K562 (cell line): ENCODE measurements at regions not wholly inside any gene's neighbourhood (a gene's known extent, or its start where the extent isn't known, plus 50 kb on each side); places are given as distances from the start of the nearest gene placed in this dataset.

ENCODE experiments used
- EZH2 ChIP-seq: IDR thresholded peaks from 2 replicates; pipeline ENCODE4 v1.6.1; 2012; ENCODE audit warnings: low read depth, mild to moderate bottlenecking, inconsistent platforms, low read length, borderline replicate concordance
- MTA3 ChIP-seq: fragments of 450-650 bp; formaldehyde crosslinking; IDR thresholded peaks from 2 replicates; pipeline ENCODE4 v1.6.1; 2017; ENCODE audit warnings: mild to moderate bottlenecking, borderline replicate concordance
- POLR2AphosphoS5 ChIP-seq: IDR thresholded peaks from 2 replicates; pipeline ENCODE4 v1.6.1; 2011; ENCODE audit warnings: mild to moderate bottlenecking, low read depth, low read length, moderate library complexity; ENCODE audit not compliant: control insufficient read depth, insufficient read depth
- RAD21 ChIP-seq, 2 experiments: fragments of 250-450 bp in 1 of 2; fragments of 450-650 bp in 1 of 2; sonication (Bioruptor Pico) in 1 of 2; formaldehyde crosslinking in 1 of 2; IDR thresholded peaks in 1 of 2; conservative IDR thresholded peaks in 1 of 2; 2 replicates each; pipeline versions ENCODE4 v1.4.0 to v1.8.0; 2020 to 2022; ENCODE audit warnings: mild to moderate bottlenecking in 2 of 2, moderate library complexity in 1 of 2
- RBM22 ChIP-seq: fragments of 200-400 bp; formaldehyde crosslinking; IDR thresholded peaks from 2 replicates; pipeline ENCODE4 v1.6.1; 2018; ENCODE audit warnings: low read length, low read depth; ENCODE audit not compliant: poor library complexity, severe bottlenecking
- SMARCC2 ChIP-seq: fragments of 450-650 bp; IDR thresholded peaks from 2 replicates; pipeline ENCODE4 v1.6.1; 2017; ENCODE audit warnings: antibody characterized with exemption, moderate library complexity, mild to moderate bottlenecking, low read depth
- TF ChIP-seq, protein P1 (sequence below): fragments of 250-450 bp; sonication (Bioruptor Pico); IDR thresholded peaks from 2 replicates; pipeline ENCODE4 v1.9.0; 2021; ENCODE audit warnings: mild to moderate bottlenecking
- TF ChIP-seq, protein P2 (sequence below), 3 experiments: IDR thresholded peaks in 2 of 3; conservative IDR thresholded peaks in 1 of 3; 2 replicates each; pipeline ENCODE4 v1.5.1; 2011 to 2012; ENCODE audit warnings: low read length in 3 of 3, mild to moderate bottlenecking in 3 of 3, control low read depth in 2 of 3, improper control_type of control experiment in 1 of 3, inconsistent platforms in 1 of 3, low read depth in 1 of 3, mixed read lengths in 1 of 3, moderate library complexity in 1 of 3; ENCODE audit not compliant: insufficient read depth in 2 of 3

DNA sequence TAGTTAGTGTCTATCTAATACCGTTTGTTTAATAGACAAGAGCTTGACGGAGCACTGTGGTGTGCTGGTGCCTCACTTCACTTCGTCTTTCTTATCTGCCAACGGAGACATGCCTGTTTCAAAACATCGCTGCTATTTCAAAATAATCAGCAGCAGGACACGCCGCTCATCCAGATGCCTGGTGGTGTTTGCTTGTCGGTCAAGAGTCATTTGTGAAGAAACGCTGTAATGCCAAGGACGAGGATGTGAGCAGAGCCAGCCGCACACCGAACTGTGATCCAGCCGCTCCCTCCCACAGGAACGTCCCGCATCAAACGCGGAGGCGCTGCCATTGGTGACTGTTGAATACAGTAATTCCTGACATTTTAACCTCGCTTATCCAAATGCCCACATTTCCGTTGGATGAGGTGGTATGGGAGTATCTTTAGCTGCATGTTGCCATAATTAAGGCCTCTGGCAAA is 432.4 kb downstream of the FBXO15 start:
- no peak for TF ChIP-seq RAD21 (CRISPR knock-in tag; conservative IDR thresholded peaks at IDR 0.05 in 1 of 2, IDR thresholded peaks at IDR 0.05 in 1 of 2)
- TF ChIP-seq, protein P1, sequence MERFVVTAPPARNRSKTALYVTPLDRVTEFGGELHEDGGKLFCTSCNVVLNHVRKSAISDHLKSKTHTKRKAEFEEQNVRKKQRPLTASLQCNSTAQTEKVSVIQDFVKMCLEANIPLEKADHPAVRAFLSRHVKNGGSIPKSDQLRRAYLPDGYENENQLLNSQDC: no peak
- no peak for TF ChIP-seq MTA3
- TF ChIP-seq EZH2: no peak
- TF ChIP-seq SMARCC2: no peak
- TF ChIP-seq, protein P2, sequence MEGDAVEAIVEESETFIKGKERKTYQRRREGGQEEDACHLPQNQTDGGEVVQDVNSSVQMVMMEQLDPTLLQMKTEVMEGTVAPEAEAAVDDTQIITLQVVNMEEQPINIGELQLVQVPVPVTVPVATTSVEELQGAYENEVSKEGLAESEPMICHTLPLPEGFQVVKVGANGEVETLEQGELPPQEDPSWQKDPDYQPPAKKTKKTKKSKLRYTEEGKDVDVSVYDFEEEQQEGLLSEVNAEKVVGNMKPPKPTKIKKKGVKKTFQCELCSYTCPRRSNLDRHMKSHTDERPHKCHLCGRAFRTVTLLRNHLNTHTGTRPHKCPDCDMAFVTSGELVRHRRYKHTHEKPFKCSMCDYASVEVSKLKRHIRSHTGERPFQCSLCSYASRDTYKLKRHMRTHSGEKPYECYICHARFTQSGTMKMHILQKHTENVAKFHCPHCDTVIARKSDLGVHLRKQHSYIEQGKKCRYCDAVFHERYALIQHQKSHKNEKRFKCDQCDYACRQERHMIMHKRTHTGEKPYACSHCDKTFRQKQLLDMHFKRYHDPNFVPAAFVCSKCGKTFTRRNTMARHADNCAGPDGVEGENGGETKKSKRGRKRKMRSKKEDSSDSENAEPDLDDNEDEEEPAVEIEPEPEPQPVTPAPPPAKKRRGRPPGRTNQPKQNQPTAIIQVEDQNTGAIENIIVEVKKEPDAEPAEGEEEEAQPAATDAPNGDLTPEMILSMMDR (IDR thresholded peaks at IDR 0.05 in 2 of 3, conservative IDR thresholded peaks at IDR 0.05 in 1 of 3; ENCODE audit: insufficient read depth in 2 of 3, low read depth in 1 of 3, low read length in 3 of 3): no peak
- no peak for TF ChIP-seq POLR2AphosphoS5
- no peak for TF ChIP-seq RBM22
